ENCODE measurements at regions not wholly inside any gene's neighbourhood (a gene's known extent, or its start where the extent isn't known, plus 50 kb on each side); places are given as distances from the start of the nearest gene placed in this dataset.
"Not testable (repeated sequence)": the region's sequence is repeated elsewhere in the genome, so short reads cannot be mapped to it uniquely, and the experiment has no call there.

DNA sequence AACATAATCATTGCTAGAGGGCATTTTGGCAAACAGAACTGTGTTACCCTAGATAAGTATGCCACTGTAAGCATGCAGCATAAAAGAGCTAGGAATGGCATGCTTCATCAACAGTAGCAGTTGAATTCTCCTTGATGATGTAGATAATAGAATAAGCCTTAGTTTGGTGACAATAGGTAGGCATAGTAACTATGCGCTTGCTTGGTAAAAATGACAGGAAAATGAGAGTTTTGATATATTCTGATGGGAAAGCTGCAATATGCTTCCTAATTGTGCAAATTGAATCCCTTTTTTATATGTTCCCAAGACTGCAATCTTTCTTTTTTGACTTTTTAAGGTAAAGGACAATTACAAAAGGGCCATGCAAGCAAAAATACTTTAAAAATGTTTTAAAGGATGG lies 930.9 kb upstream of the FAM98A start:
- intact Hi-C loops (cut with DNase I) = no loop called here
- no peak for ATAC-seq
- DNase-seq = no peak

- ATAC-seq = no peak
- no peak for DNase-seq
- intact Hi-C loops (cut with DNase I) = no loop called here
These were observed 924.9 kb upstream of the FAM98A start for GRCh38 chr2:34523958-34524514.

GRCh38 chr2:34519659-34520058 lies 920.6 kb upstream of the FAM98A start:
- DNase-seq = no peak
- no peak for ATAC-seq
- intact Hi-C loops (cut with DNase I) = no loop called here

GRCh38 chr2:34498561-34498960 lies 899.5 kb upstream of the FAM98A start:
- ATAC-seq (no peak), DNase-seq (no peak)
- intact Hi-C loops (cut with DNase I) = no loop called here

GRCh38 chr2:34494192-34494591 lies 895.1 kb upstream of the FAM98A start:
- DNase-seq; intact Hi-C loops (cut with DNase I); ATAC-seq: not testable (repeated sequence)

- no peak for ATAC-seq
- DNase-seq = no peak
- intact Hi-C loops (cut with DNase I) = no loop called here
These were observed 893.7 kb upstream of the FAM98A start for GRCh38 chr2:34492561-34493455.

DNA sequence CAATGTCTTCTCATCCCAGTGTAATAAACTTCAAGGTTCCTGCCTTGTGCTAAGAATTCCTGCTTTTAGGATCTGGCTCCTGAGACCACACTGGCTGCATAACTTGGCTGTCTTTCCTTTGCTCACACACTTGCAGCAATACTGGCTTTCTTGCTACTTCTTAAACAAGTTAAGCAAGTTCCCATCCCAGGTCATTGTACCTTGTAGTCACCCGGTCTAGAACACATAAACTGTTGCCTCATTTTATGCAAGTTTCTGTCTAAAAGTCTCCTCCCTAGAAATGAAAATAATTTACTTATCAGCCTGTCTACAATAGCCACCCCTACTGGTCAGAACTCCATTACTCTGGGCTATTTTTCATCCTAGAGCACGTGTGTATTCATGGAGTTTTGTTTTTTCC lies 887.9 kb upstream of the FAM98A start:
- ATAC-seq (no peak), DNase-seq (no peak)
- intact Hi-C loops (cut with DNase I) = no loop called here

DNA sequence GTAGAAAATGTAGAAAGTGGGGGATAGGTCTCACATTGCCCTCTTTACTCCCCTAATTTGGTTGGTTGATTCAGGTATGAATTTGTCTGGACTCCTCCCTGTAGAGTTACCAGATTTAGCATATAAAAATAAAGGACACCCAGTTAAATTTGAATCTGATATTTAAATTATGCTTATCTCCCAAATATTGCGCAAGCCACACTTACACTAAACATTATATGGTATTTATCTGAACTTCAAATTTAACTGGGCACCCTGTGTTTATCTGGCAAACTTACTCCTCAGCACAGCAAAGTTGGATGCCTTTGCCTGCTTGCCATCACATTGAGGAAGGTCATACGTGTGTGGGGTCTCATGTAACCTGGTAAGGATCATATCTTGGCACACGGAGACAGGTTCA lies 882.4 kb upstream of the FAM98A start:
- DNase-seq (no peak), ATAC-seq (no peak)
- intact Hi-C loops (cut with DNase I) = no loop called here

DNA sequence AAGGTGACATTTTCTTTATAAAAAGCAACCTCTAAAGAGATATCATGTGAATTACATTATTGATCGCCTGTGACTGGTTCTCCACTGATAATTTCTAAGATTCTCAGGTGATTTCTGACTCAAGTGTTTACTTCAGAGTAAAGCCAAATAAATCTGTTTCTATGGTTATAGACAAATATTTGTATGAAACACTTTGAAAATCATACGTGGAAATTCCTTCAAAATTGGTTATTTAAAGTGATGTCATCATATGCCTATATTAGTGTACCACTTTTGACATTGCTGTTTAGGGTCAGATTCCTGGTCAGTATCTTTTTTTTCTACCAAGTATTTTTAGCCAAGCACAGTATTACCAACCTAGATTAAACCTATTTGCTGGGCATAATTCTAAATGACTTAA lies 881.3 kb upstream of the FAM98A start:
- DNase-seq = no peak
- intact Hi-C loops (cut with DNase I) = no loop called here
- no peak for ATAC-seq

DNA sequence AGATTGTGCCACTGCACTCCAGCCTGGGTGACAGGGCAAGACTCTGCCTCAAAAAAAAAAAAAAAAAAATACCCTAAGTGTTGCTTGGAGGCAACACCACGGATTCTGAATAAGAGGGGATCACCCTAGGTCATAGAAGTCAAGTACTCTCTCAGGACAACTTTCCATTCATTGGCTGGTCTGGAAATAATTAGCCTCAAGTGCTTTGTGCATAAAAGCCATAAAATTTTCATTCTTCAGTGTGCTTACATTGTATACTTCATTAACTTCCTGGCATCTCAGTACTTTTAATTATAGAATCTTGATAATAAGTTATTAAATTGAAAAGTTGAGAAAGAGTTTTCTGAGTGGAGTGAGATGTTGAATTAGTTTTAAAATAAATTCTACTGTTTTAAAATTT lies 876.1 kb upstream of the FAM98A start:
- no peak for ATAC-seq
- DNase-seq = no peak
- intact Hi-C loops (cut with DNase I) = no loop called here

DNA sequence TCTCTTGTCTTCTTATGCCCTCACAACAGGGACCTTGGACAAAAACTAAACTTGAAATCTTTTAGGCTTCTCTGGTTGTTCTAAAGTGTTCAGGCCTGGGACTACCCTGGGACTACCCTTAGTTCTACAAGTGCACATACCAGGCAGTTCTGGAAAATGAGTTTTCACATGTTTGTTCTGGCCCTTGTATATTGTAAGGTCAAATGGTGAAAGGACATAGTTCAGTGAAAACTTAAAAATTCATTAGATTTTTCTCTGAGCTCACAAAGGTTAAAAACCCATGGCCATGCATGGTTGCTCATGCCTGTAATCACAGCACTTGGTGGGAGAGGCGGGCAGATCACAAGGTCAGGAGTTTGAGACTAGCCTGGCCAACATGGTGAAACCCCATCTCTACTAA lies 875.5 kb upstream of the FAM98A start:
- intact Hi-C loops (cut with DNase I) = no loop called here
- ATAC-seq (no peak), DNase-seq (no peak)

DNA sequence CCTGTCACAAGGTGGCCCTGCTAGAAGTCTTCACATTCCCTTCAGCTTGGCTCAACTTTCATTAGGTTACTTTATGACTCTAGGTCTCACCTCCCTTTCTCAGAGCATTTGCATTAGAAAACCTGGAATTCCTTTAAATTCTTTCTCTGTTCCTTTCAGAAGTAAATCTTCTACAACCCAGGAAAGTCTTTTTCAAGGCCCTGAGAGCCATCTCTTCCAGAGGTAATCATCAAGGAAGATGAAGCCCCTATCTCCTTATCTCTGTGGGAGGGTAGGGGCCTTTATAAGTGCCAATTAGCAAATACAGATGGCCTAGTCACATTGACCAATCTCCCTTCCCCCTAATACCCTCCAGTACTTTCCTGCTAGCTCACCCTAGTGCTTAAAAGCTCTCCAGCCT lies 848.0 kb upstream of the FAM98A start:
- DNase-seq (no peak), ATAC-seq (no peak)
- intact Hi-C loops (cut with DNase I) = no loop called here

- no peak for ATAC-seq
- intact Hi-C loops (cut with DNase I) = no loop called here
- no peak for DNase-seq
These were observed 824.2 kb upstream of the FAM98A start for GRCh38 chr2:34423301-34423700.

DNA sequence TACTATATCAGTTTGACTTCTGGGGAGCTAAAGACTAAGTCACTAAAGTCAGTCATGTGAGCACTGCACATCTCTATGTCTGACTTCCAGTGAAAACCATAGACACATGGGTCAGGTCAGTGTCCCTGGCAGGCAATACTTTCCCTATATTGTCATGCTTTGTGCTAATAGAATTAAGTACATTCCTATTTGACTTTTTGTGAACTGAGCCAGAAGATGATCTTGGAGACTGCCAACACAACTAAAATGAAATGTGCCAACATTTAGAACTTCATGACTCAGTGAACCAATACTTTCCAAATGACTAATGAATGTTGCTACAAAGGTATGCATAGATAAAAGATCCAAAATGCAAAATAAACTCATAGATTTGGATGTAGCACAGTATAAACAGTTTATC lies 820.8 kb upstream of the FAM98A start:
- intact Hi-C loops (cut with DNase I) = no loop called here
- DNase-seq (no peak), ATAC-seq (no peak)

DNA sequence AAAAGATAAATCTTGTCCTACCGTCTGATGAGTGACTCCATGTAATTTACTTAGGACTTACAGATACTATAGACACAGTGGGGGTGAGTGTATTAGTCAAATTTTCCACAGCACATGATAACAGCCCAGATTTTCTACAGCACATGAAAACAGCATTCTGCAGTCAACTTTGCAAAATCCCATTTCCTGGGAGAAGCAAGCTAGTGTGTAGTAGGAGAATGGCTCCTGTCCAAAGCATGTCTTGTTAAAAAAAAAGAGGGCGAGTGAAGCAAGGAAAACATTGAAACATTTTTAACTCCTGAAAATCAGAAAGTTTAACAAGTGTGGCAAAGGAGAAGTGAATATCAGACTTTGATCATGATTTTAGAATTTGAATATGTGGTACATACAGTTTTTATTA lies 817.8 kb upstream of the FAM98A start:
- ATAC-seq (no peak), DNase-seq (no peak)
- intact Hi-C loops (cut with DNase I) = no loop called here

DNA sequence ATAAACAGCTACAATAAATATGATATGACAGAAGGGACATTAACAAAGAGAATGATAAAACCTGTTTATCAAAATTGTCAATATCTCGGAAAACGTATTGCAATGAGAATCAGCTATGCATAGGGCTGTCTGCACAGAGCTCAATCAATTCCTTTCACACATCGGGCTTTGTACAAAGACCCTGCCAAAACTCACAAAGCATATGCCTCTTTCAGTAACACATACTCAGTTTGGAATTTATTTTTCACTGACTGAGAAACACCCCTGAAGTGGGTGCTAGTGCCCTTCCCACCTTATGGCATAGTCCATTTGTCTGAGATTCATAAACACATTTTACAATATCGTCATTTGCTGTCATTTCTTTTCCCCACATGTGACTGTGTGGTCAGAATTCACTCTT lies 815.8 kb upstream of the FAM98A start:
- no peak for ATAC-seq
- intact Hi-C loops (cut with DNase I) = no loop called here
- no peak for DNase-seq

- DNase-seq (no peak), ATAC-seq (no peak)
- intact Hi-C loops (cut with DNase I) = no loop called here
These were observed 809.0 kb upstream of the FAM98A start for GRCh38 chr2:34408100-34408499.

DNA sequence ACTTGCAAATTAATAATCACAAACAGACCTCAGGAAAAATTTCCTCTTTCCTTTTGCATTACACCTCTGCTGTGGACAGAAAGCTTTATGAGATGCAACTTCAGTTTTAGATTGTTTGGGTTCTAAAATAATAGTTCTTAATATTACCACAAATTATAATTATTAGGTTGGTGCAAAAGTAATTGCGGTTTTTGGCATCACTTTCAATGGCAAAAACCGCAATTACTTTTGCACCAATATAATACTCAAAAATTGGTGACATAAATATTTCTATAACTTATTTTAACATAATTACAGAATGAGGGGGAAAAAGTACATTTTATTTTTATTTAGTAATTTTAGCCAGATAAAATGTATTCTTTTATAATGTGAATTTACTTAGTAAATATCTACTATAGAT lies 804.4 kb upstream of the FAM98A start:
- intact Hi-C loops (cut with DNase I) = no loop called here
- DNase-seq = no peak
- ATAC-seq = no peak

DNA sequence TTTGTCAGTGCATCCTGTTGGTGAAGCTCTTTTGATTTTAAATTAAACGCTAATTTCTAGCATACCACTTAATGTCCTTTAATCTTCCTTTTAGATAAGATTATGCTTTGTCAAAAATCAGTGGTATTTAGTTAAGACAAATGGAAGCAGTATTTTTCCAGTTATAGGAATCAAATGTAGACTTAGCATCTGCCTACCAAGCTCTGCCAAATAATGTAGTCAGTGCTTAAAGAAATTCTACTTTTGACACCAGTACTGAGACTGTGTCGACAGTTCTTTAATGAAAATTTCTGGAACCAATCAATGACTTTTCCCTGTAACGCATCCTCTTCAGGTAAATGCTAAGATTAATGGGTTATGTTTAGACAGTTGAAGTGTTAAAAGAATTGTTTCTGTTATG lies 803.3 kb upstream of the FAM98A start:
- ATAC-seq (no peak), DNase-seq (no peak)
- intact Hi-C loops (cut with DNase I) = no loop called here

- no peak for DNase-seq
- intact Hi-C loops (cut with DNase I) = no loop called here
- ATAC-seq = no peak
These were observed 802.1 kb upstream of the FAM98A start for GRCh38 chr2:34401186-34401585.

- intact Hi-C loops (cut with DNase I) = no loop called here
- DNase-seq (no peak), ATAC-seq (no peak)
These were observed 789.3 kb upstream of the FAM98A start for GRCh38 chr2:34388446-34388845.
